AG04450 (cell line): ENCODE measurements at regions not wholly inside any gene's neighbourhood (a gene's known extent, or its start where the extent isn't known, plus 50 kb on each side); places are given as distances from the start of the nearest gene placed in this dataset.

ENCODE experiments used
- CTCF ChIA-PET: fragments of 300-600, 350-600 bp; formaldehyde crosslinking; extraction: SDS; loops from one replicate; lab custom pipeline; 2022; ENCODE audit warnings: antibody characterized with exemption, inconsistent platforms; lab: Charles Lee
- POLR2A ChIA-PET: fragments of 350-600 bp; formaldehyde crosslinking; extraction: SDS; loops from one replicate; lab custom pipeline; 2021; ENCODE audit warnings: antibody characterized with exemption, inconsistent platforms; lab: Yijun Ruan, JAX
- DNase-seq: peaks from one replicate; pipeline ENCODE4 v3.0.0-alpha.2; 2011; ENCODE audit warnings: low read depth, low spot score
- H3K27ac ChIP-seq: one replicate; pipeline ENCODE4 v1.5.1; 2012; ENCODE audit warnings: low read depth, low read length, control low read depth
- H3K27me3 ChIP-seq: one replicate; pipeline ENCODE4 v1.6.0; 2012; ENCODE audit warnings: low read length; ENCODE audit not compliant: control insufficient read depth, insufficient read depth
- H3K4me3 ChIP-seq: 2 replicates; pipeline ENCODE4 v1.5.1; 2011; ENCODE audit warnings: mild to moderate bottlenecking, low read depth, low read length, control low read depth
- H3K9me3 ChIP-seq: 2 replicates; pipeline ENCODE4 v1.5.1; 2012; ENCODE audit warnings: low read length; ENCODE audit not compliant: control insufficient read depth, insufficient read depth
- TF ChIP-seq, protein P1 (sequence below): IDR thresholded peaks from 2 replicates; pipeline ENCODE4 v1.5.1; 2011; ENCODE audit warnings: low read depth, low read length, control low read depth, inconsistent platforms

DNA sequence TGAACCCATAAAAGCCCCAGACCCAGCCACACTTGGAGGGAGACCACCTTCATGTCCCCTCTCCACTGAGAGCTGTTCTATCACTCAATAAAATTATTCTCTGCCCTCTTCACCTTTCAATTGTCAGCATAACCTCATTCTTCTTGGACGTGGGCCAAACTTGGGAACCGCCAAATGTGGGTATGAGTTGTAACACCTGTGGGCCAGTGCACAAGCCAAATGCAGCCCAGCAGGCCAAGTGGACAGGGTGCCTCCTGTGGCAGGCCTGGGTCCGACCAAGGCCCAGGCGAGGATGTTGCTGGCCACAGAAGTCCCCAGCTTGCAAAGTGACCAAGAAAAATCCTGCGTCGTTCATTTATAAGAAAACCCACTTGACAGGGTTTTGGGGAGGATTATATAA, 621.2 kb downstream of the METTL15 start:
- ChIA-PET POLR2A (no interaction called here), CTCF (no interaction called here)
- TF ChIP-seq, protein P1, sequence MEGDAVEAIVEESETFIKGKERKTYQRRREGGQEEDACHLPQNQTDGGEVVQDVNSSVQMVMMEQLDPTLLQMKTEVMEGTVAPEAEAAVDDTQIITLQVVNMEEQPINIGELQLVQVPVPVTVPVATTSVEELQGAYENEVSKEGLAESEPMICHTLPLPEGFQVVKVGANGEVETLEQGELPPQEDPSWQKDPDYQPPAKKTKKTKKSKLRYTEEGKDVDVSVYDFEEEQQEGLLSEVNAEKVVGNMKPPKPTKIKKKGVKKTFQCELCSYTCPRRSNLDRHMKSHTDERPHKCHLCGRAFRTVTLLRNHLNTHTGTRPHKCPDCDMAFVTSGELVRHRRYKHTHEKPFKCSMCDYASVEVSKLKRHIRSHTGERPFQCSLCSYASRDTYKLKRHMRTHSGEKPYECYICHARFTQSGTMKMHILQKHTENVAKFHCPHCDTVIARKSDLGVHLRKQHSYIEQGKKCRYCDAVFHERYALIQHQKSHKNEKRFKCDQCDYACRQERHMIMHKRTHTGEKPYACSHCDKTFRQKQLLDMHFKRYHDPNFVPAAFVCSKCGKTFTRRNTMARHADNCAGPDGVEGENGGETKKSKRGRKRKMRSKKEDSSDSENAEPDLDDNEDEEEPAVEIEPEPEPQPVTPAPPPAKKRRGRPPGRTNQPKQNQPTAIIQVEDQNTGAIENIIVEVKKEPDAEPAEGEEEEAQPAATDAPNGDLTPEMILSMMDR, result no peak
- H3K27me3 ChIP-seq, result no peaks in the 10 kb centered on the region
- H3K4me3 ChIP-seq, result no peak overlapping the region
- H3K9me3 ChIP-seq, result peaks cover 4% of the 10 kb centered on the region
- DNase-seq, result no peak
- no peak overlapping the region for H3K27ac ChIP-seq

DNA sequence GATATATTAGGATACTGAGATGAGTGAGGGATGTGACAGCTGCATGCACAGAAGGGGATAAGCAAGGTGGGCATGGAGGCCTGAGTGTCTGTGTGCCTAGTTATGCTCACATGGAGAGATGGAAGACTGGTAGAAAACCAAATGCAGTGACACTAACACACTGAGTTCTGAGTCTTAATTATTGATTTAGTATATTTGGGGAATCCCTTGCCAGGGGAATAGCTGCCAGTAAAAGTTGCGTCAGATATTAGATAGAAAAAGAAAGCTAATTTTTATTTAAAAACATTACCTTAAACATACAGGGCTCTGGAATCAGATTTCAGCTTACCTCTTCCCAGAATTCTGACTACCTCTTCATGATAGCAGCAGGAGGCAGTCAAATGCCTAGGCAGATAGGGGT, 620.5 kb downstream of the METTL15 start:
- CTCF ChIA-PET, result interaction anchor here (2.2 kb wide), 1 partner anchor 1030 kb away, joined by 9 read pairs; no protein-coding TSS in a partner anchor
- Histone ChIP-seq H3K27me3 (no peaks in the 10 kb centered on the region), H3K9me3 (peaks cover 4% of the 10 kb centered on the region), H3K4me3 (no peak overlapping the region), H3K27ac (no peak overlapping the region)
- POLR2A ChIA-PET, result interaction anchor here (0.7 kb wide), 1 partner anchor 355 kb away, joined by 3 read pairs; no protein-coding TSS in a partner anchor
- TF ChIP-seq, protein P1, result no peak
- DNase-seq, result no peak

DNA sequence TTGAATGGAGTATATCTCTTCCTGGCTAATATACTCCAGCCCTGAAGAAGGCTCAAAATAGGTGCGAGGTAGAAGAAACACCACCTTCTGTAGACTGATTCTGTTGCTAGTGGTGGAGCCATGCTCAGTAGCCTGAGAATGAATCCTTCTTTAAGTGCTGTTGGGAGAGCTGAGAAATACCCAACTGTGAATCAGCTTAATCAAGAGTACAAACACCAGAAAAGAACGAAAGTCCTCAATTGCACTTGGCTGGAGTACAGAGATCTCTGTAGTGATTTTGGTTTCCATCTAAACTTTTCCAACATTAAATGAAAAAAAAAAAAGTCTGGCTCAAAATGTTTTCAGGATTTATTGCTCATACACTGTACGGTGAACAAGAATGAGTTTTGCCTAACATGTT, 619.1 kb downstream of the METTL15 start:
- ChIA-PET CTCF (interaction anchor here (0.7 to 2.2 kb wide), 4 partner anchors 26 to 1214 kb away, joined by 3 to 9 read pairs (median 3); no protein-coding TSS in a partner anchor), POLR2A (no interaction called here)
- DNase-seq, result no peak
- H3K27ac ChIP-seq, result no peak overlapping the region
- H3K4me3 ChIP-seq, result no peak overlapping the region
- H3K27me3 ChIP-seq, result no peaks in the 10 kb centered on the region
- H3K9me3 ChIP-seq, result peaks cover 4% of the 10 kb centered on the region
- TF ChIP-seq, protein P1, result no peak

DNA sequence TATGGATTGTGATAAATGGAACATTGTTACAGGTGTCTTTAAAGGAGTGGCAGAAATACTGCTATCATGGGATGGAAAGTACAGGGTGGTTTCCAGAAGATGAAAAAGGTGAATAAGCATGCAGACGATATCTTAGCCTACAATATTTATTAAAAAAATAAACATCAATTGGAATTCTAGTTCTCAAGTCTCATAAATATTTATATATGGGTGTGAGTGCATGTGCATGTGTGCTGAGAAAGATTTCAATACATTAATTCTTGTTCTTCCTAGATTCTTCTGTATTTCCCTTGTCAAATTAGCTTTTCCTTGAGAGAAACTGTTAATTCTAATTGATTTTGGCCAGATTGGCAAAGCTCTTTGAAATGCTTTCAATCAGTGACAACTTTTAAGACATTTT, 618.2 kb downstream of the METTL15 start:
- Histone ChIP-seq H3K4me3 (no peak overlapping the region), H3K27ac (no peak overlapping the region), H3K9me3 (peaks cover 4% of the 10 kb centered on the region), H3K27me3 (no peaks in the 10 kb centered on the region)
- POLR2A ChIA-PET, result no interaction called here
- CTCF ChIA-PET, result interaction anchor here (1.1 to 2.2 kb wide), 2 partner anchors 608 to 1027 kb away, joined by 3 to 9 read pairs; no protein-coding TSS in a partner anchor
- no peak for DNase-seq
- TF ChIP-seq, protein P1, result no peak

DNA sequence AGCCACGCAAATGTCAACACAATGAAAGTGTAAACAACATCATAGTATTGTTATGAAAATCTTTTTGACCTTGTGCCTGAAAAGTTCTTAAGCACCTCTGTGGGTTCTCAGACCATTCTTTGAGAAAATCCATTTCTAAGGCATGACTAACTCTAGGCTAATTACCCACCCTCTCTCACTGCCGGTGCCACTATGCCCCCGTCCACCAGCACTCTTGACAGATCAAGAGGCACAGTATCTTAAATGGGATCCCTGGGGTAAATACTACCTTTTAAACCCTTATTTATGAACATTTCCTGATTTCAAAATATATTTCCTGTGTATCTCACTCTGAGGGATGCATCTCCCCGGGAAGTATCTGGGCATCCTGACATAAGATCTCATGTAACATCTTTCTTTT, 607.5 kb downstream of the METTL15 start:
- no peak overlapping the region for H3K4me3 ChIP-seq
- TF ChIP-seq, protein P1, result no peak
- no peaks in the 10 kb centered on the region for H3K27me3 ChIP-seq
- no peak overlapping the region for H3K27ac ChIP-seq
- H3K9me3 ChIP-seq, result no peaks in the 10 kb centered on the region
- CTCF ChIA-PET, result no interaction called here
- no peak for DNase-seq
- POLR2A ChIA-PET, result no interaction called here
